ENCODE measurements at regions not wholly inside any gene's neighbourhood (a gene's known extent, or its start where the extent isn't known, plus 50 kb on each side); places are given as distances from the start of the nearest gene placed in this dataset.

- Histone ChIP-seq H3K4me3 (ENCODE audit: low read depth, low read length) (no peak overlapping the region), H3K27me3 (ENCODE audit: control insufficient read depth, insufficient read depth, low read length) (no peaks in the 10 kb centered on the region), H3K36me3 (ENCODE audit: control insufficient read depth, insufficient read depth, low read length) (no peaks in the 10 kb centered on the region)
- no peak for TF ChIP-seq CTCF (IDR thresholded peaks at IDR 0.05; ENCODE audit: insufficient read depth, low read length, poor library complexity, severe bottlenecking)
- no peak for DNase-seq (ENCODE audit: low read depth)
Observed at GRCh38 chr16:27704252-27704651, 154.3 kb downstream of the KATNIP start.

- DNase-seq (ENCODE audit: low read depth) = no peak
- Histone ChIP-seq H3K4me3 (ENCODE audit: low read depth, low read length) (no peak overlapping the region), H3K36me3 (ENCODE audit: control insufficient read depth, insufficient read depth, low read length) (no peaks in the 10 kb centered on the region), H3K27me3 (ENCODE audit: control insufficient read depth, insufficient read depth, low read length) (no peaks in the 10 kb centered on the region)
- no peak for TF ChIP-seq CTCF (IDR thresholded peaks at IDR 0.05; ENCODE audit: insufficient read depth, low read length, poor library complexity, severe bottlenecking)
Observed at GRCh38 chr16:27706156-27706865, 156.4 kb downstream of the KATNIP start.

GRCh38 chr16:27706866-27707685, 157.1 kb downstream of the KATNIP start:
- no peak for DNase-seq (ENCODE audit: low read depth)
- Histone ChIP-seq H3K36me3 (ENCODE audit: control insufficient read depth, insufficient read depth, low read length) (no peaks in the 10 kb centered on the region), H3K4me3 (ENCODE audit: low read depth, low read length) (no peak overlapping the region), H3K27me3 (ENCODE audit: control insufficient read depth, insufficient read depth, low read length) (no peaks in the 10 kb centered on the region)
- TF ChIP-seq CTCF (IDR thresholded peaks at IDR 0.05; ENCODE audit: insufficient read depth, low read length, poor library complexity, severe bottlenecking) = no peak

- no peak for TF ChIP-seq CTCF (IDR thresholded peaks at IDR 0.05; ENCODE audit: insufficient read depth, low read length, poor library complexity, severe bottlenecking)
- no peaks in the 10 kb centered on the region for H3K27me3 ChIP-seq (ENCODE audit: control insufficient read depth, insufficient read depth, low read length)
- DNase-seq (ENCODE audit: low read depth) = no peak
- H3K4me3 ChIP-seq (ENCODE audit: low read depth, low read length) = no peak overlapping the region
- H3K36me3 ChIP-seq (ENCODE audit: control insufficient read depth, insufficient read depth, low read length) = no peaks in the 10 kb centered on the region
Observed at GRCh38 chr16:27708651-27709050, 158.7 kb downstream of the KATNIP start.

- Histone ChIP-seq H3K27me3 (ENCODE audit: control insufficient read depth, insufficient read depth, low read length) (no peaks in the 10 kb centered on the region), H3K4me3 (ENCODE audit: low read depth, low read length) (no peak overlapping the region), H3K36me3 (ENCODE audit: control insufficient read depth, insufficient read depth, low read length) (no peaks in the 10 kb centered on the region)
- no peak for TF ChIP-seq CTCF (IDR thresholded peaks at IDR 0.05; ENCODE audit: insufficient read depth, low read length, poor library complexity, severe bottlenecking)
- DNase-seq (ENCODE audit: low read depth) = no peak
Observed at GRCh38 chr16:27712251-27712711, 162.3 kb downstream of the KATNIP start.

All from kidney epithelial cell (primary cell).